AG09309 (cell line): ENCODE measurements at regions not wholly inside any gene's neighbourhood (a gene's known extent, or its start where the extent isn't known, plus 50 kb on each side); places are given as distances from the start of the nearest gene placed in this dataset.
"Not testable (repeated sequence)": the region's sequence is repeated elsewhere in the genome, so short reads cannot be mapped to it uniquely, and the experiment has no call there.

ENCODE experiments used
- DNase-seq: peaks from one replicate; pipeline ENCODE4 v3.0.0-alpha.2; 2010; ENCODE audit warnings: low read depth
- H3K4me3 ChIP-seq: 2 replicates; pipeline ENCODE4 v1.5.1; 2011; ENCODE audit warnings: mild to moderate bottlenecking, low read depth, low read length, moderate library complexity; ENCODE audit not compliant: control insufficient read depth
- TF ChIP-seq, protein P1 (sequence below): IDR thresholded peaks from 2 replicates; pipeline ENCODE4 v1.5.1; 2011; ENCODE audit warnings: mild to moderate bottlenecking, low read depth, low read length, inconsistent platforms; ENCODE audit not compliant: insufficient read depth, control insufficient read depth; ENCODE audit errors: missing control alignments

DNA sequence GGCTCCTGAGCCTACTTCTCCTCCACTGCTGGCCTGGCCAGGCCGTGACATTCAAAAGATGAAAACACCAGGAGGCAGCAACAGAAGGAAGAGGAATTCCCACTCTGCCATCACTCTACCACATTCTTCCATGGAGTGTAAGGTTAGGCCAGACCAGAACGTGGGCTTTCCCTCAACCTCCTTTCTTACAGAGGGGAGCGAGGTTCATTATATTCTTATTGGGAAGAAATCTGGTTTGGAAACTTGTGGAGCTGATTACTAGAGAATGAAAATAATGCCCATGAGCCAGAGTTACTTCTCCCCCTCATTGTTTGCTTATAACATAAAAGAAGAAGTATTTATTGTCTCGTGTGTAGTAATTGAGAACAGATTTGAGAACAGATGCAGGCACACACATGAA lies 136.3 kb upstream of the BASP1 start:
- TF ChIP-seq, protein P1, sequence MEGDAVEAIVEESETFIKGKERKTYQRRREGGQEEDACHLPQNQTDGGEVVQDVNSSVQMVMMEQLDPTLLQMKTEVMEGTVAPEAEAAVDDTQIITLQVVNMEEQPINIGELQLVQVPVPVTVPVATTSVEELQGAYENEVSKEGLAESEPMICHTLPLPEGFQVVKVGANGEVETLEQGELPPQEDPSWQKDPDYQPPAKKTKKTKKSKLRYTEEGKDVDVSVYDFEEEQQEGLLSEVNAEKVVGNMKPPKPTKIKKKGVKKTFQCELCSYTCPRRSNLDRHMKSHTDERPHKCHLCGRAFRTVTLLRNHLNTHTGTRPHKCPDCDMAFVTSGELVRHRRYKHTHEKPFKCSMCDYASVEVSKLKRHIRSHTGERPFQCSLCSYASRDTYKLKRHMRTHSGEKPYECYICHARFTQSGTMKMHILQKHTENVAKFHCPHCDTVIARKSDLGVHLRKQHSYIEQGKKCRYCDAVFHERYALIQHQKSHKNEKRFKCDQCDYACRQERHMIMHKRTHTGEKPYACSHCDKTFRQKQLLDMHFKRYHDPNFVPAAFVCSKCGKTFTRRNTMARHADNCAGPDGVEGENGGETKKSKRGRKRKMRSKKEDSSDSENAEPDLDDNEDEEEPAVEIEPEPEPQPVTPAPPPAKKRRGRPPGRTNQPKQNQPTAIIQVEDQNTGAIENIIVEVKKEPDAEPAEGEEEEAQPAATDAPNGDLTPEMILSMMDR, result peak; percentile 39
- H3K4me3 ChIP-seq, result no peak overlapping the region
- peak; percentile 48 for DNase-seq

DNA sequence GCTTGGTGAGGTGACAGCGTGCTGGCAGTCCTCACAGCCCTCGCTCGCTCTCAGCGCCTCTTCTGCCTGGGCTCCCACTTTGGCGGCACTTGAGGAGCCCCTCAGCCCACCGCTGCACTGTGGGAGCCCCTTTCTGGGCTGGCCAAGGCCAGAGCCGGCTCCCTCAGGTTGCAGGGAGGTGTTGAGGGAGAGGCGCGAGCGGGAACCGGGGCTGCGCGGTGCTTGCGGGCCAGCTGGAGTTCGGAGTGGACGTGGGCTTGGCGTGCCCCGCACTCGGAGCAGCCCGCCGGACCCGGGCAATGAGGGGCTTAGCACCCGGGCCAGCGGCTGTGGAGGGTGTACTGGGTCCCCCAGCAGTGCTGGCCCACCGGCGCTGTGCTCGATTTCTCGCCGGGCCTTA lies 134.2 kb upstream of the BASP1 start:
- not testable (repeated sequence) for DNase-seq, H3K4me3 ChIP-seq

DNA sequence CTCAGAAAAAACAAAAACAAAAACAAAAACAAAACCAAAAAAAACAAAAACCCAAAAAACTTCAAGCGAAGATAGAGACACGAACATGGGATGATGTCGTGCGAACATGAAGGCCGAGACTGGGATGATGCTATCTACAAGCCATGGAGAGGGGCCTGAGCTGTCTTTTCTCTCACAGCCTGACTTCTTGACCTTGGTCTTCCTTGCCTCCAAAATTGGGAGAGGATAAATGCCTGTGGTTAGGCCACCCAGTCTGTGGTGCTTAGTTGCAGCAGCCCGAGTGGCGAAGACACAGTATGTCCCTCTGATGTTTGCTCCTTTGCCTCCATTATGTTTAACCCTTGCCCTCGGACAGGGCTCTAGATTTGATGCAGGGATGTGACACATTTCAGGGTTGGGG lies 130.4 kb upstream of the BASP1 start:
- no peak for DNase-seq
- TF ChIP-seq, protein P1, result no peak
- no peak overlapping the region for H3K4me3 ChIP-seq

DNA sequence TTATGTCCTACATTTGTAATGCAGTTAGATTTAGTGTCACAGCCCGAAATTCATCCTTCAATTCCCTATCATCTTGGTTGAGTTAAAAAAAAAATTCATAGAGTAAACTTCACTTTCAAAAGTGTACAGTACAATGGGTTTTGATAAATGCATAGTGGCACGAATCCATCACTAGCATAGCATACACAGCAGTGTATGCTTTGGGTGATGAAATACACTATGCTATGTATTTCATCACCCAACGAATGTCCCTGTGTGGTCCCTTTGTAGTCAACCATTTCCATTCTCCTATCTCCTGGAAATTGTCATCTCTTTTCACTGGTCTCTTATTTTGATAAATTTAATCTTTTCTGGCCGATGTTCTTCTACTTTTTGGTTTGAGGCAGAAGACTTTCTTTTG lies 129.4 kb upstream of the BASP1 start:
- TF ChIP-seq, protein P1, result no peak
- DNase-seq, result no peak

DNA sequence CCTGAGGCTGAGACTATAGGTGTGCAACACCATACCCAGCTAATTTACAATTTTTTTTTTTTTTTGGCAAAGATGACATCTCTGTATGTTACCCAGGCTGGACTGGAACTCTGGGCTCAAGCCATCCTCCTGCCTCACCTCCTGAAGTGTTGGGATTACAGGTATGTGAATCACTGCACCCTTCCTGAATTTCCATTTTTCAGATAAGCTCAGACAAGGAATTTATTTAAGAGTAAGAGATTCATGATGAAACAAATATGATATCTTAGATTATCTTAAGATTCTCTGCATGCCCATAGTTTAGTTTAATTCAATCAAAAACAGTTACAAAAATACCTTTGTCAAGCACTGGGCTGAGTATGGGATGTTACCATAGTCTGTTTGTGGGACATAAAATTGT lies 128.4 kb upstream of the BASP1 start:
- no peak overlapping the region for H3K4me3 ChIP-seq
- DNase-seq, result no peak
- TF ChIP-seq, protein P1, result no peak

More for the DNA sequence above, 129.4 kb upstream of the BASP1 start:
- H3K4me3 ChIP-seq, result no peak overlapping the region

DNA sequence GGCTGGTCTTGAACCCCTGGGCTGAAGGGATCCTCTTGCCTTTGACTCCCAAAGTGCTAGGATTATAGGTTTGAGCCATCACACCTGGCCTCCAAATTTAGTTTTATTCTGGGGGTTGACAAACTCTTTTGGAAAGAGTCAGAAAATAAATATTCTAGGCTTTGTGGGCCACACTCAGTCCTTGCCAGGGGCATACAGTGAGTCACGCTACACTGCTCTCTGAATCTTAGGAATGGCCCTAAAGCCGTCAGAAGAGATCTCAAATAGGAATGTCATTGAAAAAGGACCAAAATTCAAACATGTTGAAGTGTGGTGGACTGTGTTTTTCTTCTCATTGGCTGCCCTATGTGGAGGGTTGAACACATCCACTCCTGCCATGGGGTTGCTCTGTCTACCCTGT lies 127.7 kb upstream of the BASP1 start:
- no peak overlapping the region for H3K4me3 ChIP-seq
- DNase-seq, result no peak
- TF ChIP-seq, protein P1, result no peak

DNA sequence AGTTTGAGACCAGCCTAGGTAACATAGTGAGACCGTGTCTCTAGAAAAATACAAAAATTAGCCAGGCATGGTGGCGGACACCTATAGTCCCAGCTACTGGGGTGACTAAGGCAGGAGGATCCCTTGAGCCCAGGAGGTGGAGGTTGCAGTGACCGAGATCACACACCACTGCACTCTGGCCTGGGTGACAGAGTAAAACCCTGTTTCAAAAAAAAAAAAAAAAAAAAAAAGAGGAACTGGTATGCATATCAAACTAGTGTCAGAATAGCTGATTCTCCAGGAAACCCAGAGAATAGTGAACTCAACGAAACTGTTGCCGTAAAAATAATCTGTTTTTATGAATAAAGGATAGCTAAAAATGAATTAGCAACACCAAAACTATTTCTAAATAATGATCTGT lies 126.6 kb upstream of the BASP1 start:
- TF ChIP-seq, protein P1, result no peak
- DNase-seq, result no peak
- H3K4me3 ChIP-seq, result no peak overlapping the region
